K562 (cell line): ENCODE measurements at regions not wholly inside any gene's neighbourhood (a gene's known extent, or its start where the extent isn't known, plus 50 kb on each side); places are given as distances from the start of the nearest gene placed in this dataset.

Source experiments
- BRF1 ChIP-seq: IDR thresholded peaks from 3 replicates; pipeline ENCODE4 v1.6.1; 2011; ENCODE audit warnings: borderline replicate concordance, mild to moderate bottlenecking; ENCODE audit not compliant: insufficient read length; ENCODE audit errors: extremely low read depth
- CC2D1A ChIP-seq: fragments of 450-650 bp; IDR thresholded peaks from 2 replicates; pipeline ENCODE4 v1.6.1; 2017; ENCODE audit warnings: mild to moderate bottlenecking
- CTCF ChIP-seq, 3 experiments: IDR thresholded peaks in 2 of 3; conservative IDR thresholded peaks in 1 of 3; 2 replicates each; pipeline ENCODE4 v1.5.1; 2011 to 2012; ENCODE audit warnings: low read length in 3 of 3, mild to moderate bottlenecking in 3 of 3, control low read depth in 2 of 3, improper control_type of control experiment in 1 of 3, inconsistent platforms in 1 of 3, low read depth in 1 of 3, mixed read lengths in 1 of 3, moderate library complexity in 1 of 3; ENCODE audit not compliant: insufficient read depth in 2 of 3
- ESRRA ChIP-seq: fragments of 450-650 bp; IDR thresholded peaks from 2 replicates; pipeline ENCODE4 v1.6.1; 2014; ENCODE audit warnings: low read depth, mild to moderate bottlenecking, moderate library complexity, borderline replicate concordance
- MAFK ChIP-seq: IDR thresholded peaks from 2 replicates; pipeline ENCODE4 v1.6.1; 2011; ENCODE audit warnings: low read length, improper control_type of control experiment
- MEF2A ChIP-seq: IDR thresholded peaks from 2 replicates; pipeline ENCODE4 v1.6.1; 2011; ENCODE audit warnings: low read depth, mild to moderate bottlenecking, low read length, moderate library complexity; ENCODE audit not compliant: control insufficient read depth
- MYNN ChIP-seq, 2 experiments: sonication (generic); formaldehyde crosslinking in 1 of 2; IDR thresholded peaks; 2 replicates each; pipeline versions ENCODE4 v1.5.0 to v1.6.1; 2016 to 2020; ENCODE audit warnings: antibody characterized with exemption in 1 of 2, missing genetic modification reagents in 1 of 2
- NR1H2 ChIP-seq: sonication (generic); formaldehyde crosslinking; IDR thresholded peaks from 2 replicates; pipeline ENCODE4 v1.4.0; 2020; ENCODE audit warnings: mild to moderate bottlenecking, missing genetic modification reagents
- TAF1 ChIP-seq: IDR thresholded peaks from 2 replicates; pipeline ENCODE4 v1.6.1; 2011; ENCODE audit warnings: mild to moderate bottlenecking, low read length, moderate library complexity; ENCODE audit not compliant: insufficient read depth, control insufficient read depth, severe bottlenecking; ENCODE audit errors: extremely low read depth
- ZNF398 ChIP-seq: fragments of 250-450 bp; sonication (Bioruptor Pico); IDR thresholded peaks from 2 replicates; pipeline ENCODE4 v1.8.0; 2021; ENCODE audit warnings: moderate library complexity, mild to moderate bottlenecking, inconsistent platforms

- TF ChIP-seq ZNF398 (CRISPR knock-in tag) (no peak), BRF1 (no peak), CTCF (IDR thresholded peaks at IDR 0.05 in 2 of 3, conservative IDR thresholded peaks at IDR 0.05 in 1 of 3; ENCODE audit: insufficient read depth in 2 of 3, low read depth in 1 of 3, low read length in 3 of 3) (no peak), NR1H2 (CRISPR knock-in tag) (no peak), CC2D1A (no peak), TAF1 (no peak), MEF2A (no peak), MYNN (IDR thresholded peaks at IDR 0.05) (no peak), MYNN (CRISPR knock-in tag; IDR thresholded peaks at IDR 0.05) (no peak), MAFK (no peak), ESRRA (no peak)
These were observed 539.6 kb upstream of the CADM1 start for GRCh38 chr11:116043857-116044256.
